H1 (cell line): ENCODE measurements at regions not wholly inside any gene's neighbourhood (a gene's known extent, or its start where the extent isn't known, plus 50 kb on each side); places are given as distances from the start of the nearest gene placed in this dataset.

Source experiments
- CTCF ChIA-PET: fragments of 300-600 bp; sonication (Branson Sonifier 250); formaldehyde crosslinking; loops from one replicate; lab custom pipeline; 2021; ENCODE audit not compliant: partially characterized antibody; lab: Charles Lee
- POLR2A ChIA-PET: fragments of 300-600 bp; sonication (Branson Sonifier 250); formaldehyde crosslinking; loops from one replicate; lab custom pipeline; 2021; ENCODE audit warnings: inconsistent platforms; ENCODE audit not compliant: partially characterized antibody; lab: Charles Lee
- DNase-seq, 2 experiments: peaks; one replicate each; pipeline versions ENCODE4 v3.0.0 to v3.0.0-alpha.2; 2010 to 2022; ENCODE audit warnings: low spot score in 2 of 2, low read depth in 1 of 2, mixed read lengths in 1 of 2
- FAIRE-seq: peaks from 2 replicates; lab custom pipeline; 2011; peaks lifted over from hg19 to GRCh38; lab: Jason Lieb, UNC
- H2AFZ ChIP-seq: 2 replicates; pipeline ENCODE4 v1.8.1; 2012; ENCODE audit warnings: low read length, inconsistent platforms
- H2AK5ac ChIP-seq: 2 replicates; pipeline ENCODE4 v1.6.1; 2013; ENCODE audit warnings: low read depth, low read length
- H2BK120ac ChIP-seq: replicated peaks from 2 replicates; pipeline ENCODE3; 2013; ENCODE audit warnings: low read depth, low read length, inconsistent platforms
- H2BK12ac ChIP-seq: 2 replicates; pipeline ENCODE4 v1.6.1; 2013; ENCODE audit warnings: low read depth, low read length
- H2BK15ac ChIP-seq: 2 replicates; pipeline ENCODE4 v1.6.1; 2013; ENCODE audit warnings: low read length
- H2BK20ac ChIP-seq: 2 replicates; pipeline ENCODE4 v1.6.1; 2013; ENCODE audit warnings: low read length
- H2BK5ac ChIP-seq: 2 replicates; pipeline ENCODE4 v1.6.1; 2013; ENCODE audit warnings: low read depth, low read length
- H3K14ac ChIP-seq: 2 replicates; pipeline ENCODE4 v1.6.1; 2013; ENCODE audit warnings: inconsistent platforms; ENCODE audit not compliant: insufficient read length
- H3K18ac ChIP-seq: 2 replicates; pipeline ENCODE4 v1.6.1; 2013; ENCODE audit warnings: low read length; ENCODE audit errors: extremely low read depth
- H3K23ac ChIP-seq: 2 replicates; pipeline ENCODE4 v1.6.1; 2013; ENCODE audit warnings: inconsistent platforms; ENCODE audit not compliant: insufficient read length
- H3K23me2 ChIP-seq: 2 replicates; pipeline ENCODE4 v1.6.1; 2013; ENCODE audit warnings: low read depth, low read length
- H3K27ac ChIP-seq: 2 replicates; pipeline ENCODE4 v1.6.1; 2011; ENCODE audit warnings: low read depth, low read length, inconsistent platforms
- H3K27me3 ChIP-seq, 4 experiments: replicated peaks in 1 of 4; 1 replicate in 1 of 4; 2 replicates in 3 of 4; pipeline versions ENCODE4 v1.6.1 to v1.8.1; 2011 to 2013; ENCODE audit warnings: low read length in 3 of 4, mild to moderate bottlenecking in 3 of 4, inconsistent platforms in 2 of 4, mixed read lengths in 2 of 4, moderate library complexity in 1 of 4; ENCODE audit not compliant: control insufficient read depth in 3 of 4, insufficient read depth in 3 of 4; ENCODE audit errors: extremely low read depth in 1 of 4
- H3K36me3 ChIP-seq, 4 experiments: 2 replicates each; pipeline versions ENCODE4 v1.6.1 to v1.8.1; 2011 to 2013; ENCODE audit warnings: mild to moderate bottlenecking in 4 of 4, low read length in 3 of 4, moderate library complexity in 2 of 4, control low read depth in 1 of 4, inconsistent platforms in 1 of 4; ENCODE audit not compliant: insufficient read depth in 4 of 4, control insufficient read depth in 2 of 4
- H3K4ac ChIP-seq: replicated peaks from 2 replicates; pipeline ENCODE3; 2013; ENCODE audit warnings: low read length, low read depth, mixed read lengths, inconsistent platforms; ENCODE audit not compliant: insufficient read length
- H3K4me1 ChIP-seq, 4 experiments: replicated peaks in 1 of 4; 1 replicate in 1 of 4; 2 replicates in 3 of 4; pipeline versions ENCODE4 v1.6.1 to v1.8.1; 2011 to 2013; ENCODE audit warnings: low read length in 3 of 4, inconsistent platforms in 2 of 4, mixed read lengths in 1 of 4; ENCODE audit not compliant: insufficient read depth in 4 of 4, control insufficient read depth in 3 of 4
- H3K4me2 ChIP-seq, 2 experiments: 2 replicates each; pipeline versions ENCODE4 v1.6.1 to v1.8.1; 2011 to 2013; ENCODE audit warnings: low read depth in 2 of 2, low read length in 2 of 2, control low read depth in 1 of 2, inconsistent platforms in 1 of 2, mild to moderate bottlenecking in 1 of 2; ENCODE audit not compliant: insufficient read depth in 1 of 2
- H3K4me3 ChIP-seq, 4 experiments: fragments of 200-600, 300-600 bp in 1 of 4; sonication (generic), shearing (Covaris generic), sonication (Bioruptor Twin) in 1 of 4; 2 replicates each; pipeline versions ENCODE4 v1.5.1 to v1.8.1; 2011 to 2016; ENCODE audit warnings: low read length in 4 of 4, low read depth in 3 of 4, control low read depth in 2 of 4, inconsistent platforms in 2 of 4, mild to moderate bottlenecking in 2 of 4, mixed read lengths in 1 of 4, moderate library complexity in 1 of 4; ENCODE audit not compliant: insufficient read depth in 2 of 4; ENCODE audit errors: extremely low read depth in 1 of 4
- H3K56ac ChIP-seq: replicated peaks from 2 replicates; pipeline ENCODE3; 2013; ENCODE audit warnings: low read depth, mild to moderate bottlenecking, mixed read lengths, low read length, inconsistent platforms; ENCODE audit not compliant: insufficient read length
- H3K79me1 ChIP-seq: 2 replicates; pipeline ENCODE4 v1.6.1; 2013; ENCODE audit warnings: low read depth, low read length, control low read depth
- H3K79me2 ChIP-seq, 2 experiments: 2 replicates each; pipeline versions ENCODE4 v1.6.1 to v1.8.1; 2012 to 2013; ENCODE audit warnings: low read length in 2 of 2, mild to moderate bottlenecking in 2 of 2, inconsistent platforms in 1 of 2; ENCODE audit not compliant: insufficient read depth in 2 of 2, control insufficient read depth in 1 of 2
- H3K9ac ChIP-seq, 4 experiments: replicated peaks in 1 of 4; 1 replicate in 1 of 4; 2 replicates in 3 of 4; pipeline versions ENCODE4 v1.6.1 to v1.8.1; 2011 to 2013; ENCODE audit warnings: low read depth in 3 of 4, low read length in 3 of 4, control low read depth in 2 of 4, mild to moderate bottlenecking in 2 of 4, moderate library complexity in 2 of 4, inconsistent platforms in 1 of 4; ENCODE audit errors: extremely low read depth in 1 of 4
- H3K9me3 ChIP-seq, 2 experiments: 2 replicates each; pipeline versions ENCODE4 v1.6.1 to v1.8.1; 2012 to 2013; ENCODE audit warnings: mild to moderate bottlenecking in 2 of 2, moderate library complexity in 2 of 2, control low read depth in 1 of 2, inconsistent platforms in 1 of 2, low read depth in 1 of 2, low read length in 1 of 2, mixed read lengths in 1 of 2; ENCODE audit not compliant: insufficient read depth in 2 of 2
- H4K20me1 ChIP-seq, 2 experiments: replicated peaks in 1 of 2; 2 replicates each; pipeline versions ENCODE3 to v1.8.1; 2011 to 2013; ENCODE audit warnings: inconsistent platforms in 2 of 2, low read length in 2 of 2, mild to moderate bottlenecking in 1 of 2; ENCODE audit not compliant: insufficient read depth in 2 of 2, control insufficient read depth in 1 of 2
- H4K5ac ChIP-seq: 2 replicates; pipeline ENCODE4 v1.6.1; 2013; ENCODE audit warnings: low read length, low read depth, mixed read lengths, inconsistent platforms; ENCODE audit not compliant: insufficient read length
- H4K8ac ChIP-seq: 2 replicates; pipeline ENCODE4 v1.8.0; 2013; ENCODE audit warnings: mild to moderate bottlenecking, moderate library complexity, low read length, inconsistent platforms; ENCODE audit not compliant: insufficient read depth; ENCODE audit errors: extremely low read depth
- H4K91ac ChIP-seq: replicated peaks from 2 replicates; pipeline ENCODE3; 2013; ENCODE audit warnings: low read length, mixed read lengths, inconsistent platforms; ENCODE audit not compliant: insufficient read length
- ASH2L ChIP-seq: fragments of 200-600, 300-600 bp; sonication (generic); IDR thresholded peaks from one replicate; pipeline ENCODE4 v1.7.1; 2017; ENCODE audit warnings: low read length
- BACH1 ChIP-seq: IDR thresholded peaks from 2 replicates; pipeline ENCODE4 v1.6.1; 2012; ENCODE audit warnings: low read length, improper control_type of control experiment
- CBX5 ChIP-seq: fragments of 300-800, 300-1000 bp; sonication (generic); IDR thresholded peaks from 2 replicates; pipeline ENCODE4 v1.7.1; 2016; ENCODE audit warnings: antibody characterized with exemption, low read length, low read depth
- CEBPB ChIP-seq: IDR thresholded peaks from 2 replicates; pipeline ENCODE4 v1.6.1; 2012; ENCODE audit warnings: low read depth, low read length
- CHD2 ChIP-seq: IDR thresholded peaks from 2 replicates; pipeline ENCODE4 v1.6.1; 2012; ENCODE audit warnings: low read length, improper control_type of control experiment
- EZH2 ChIP-seq: fragments of 200-600 bp; sonication (generic); IDR thresholded peaks from 2 replicates; pipeline ENCODE4 v1.7.1; 2012; ENCODE audit warnings: low read depth, mild to moderate bottlenecking, moderate library complexity, low read length, inconsistent platforms; ENCODE audit not compliant: severe bottlenecking
- FOSL1 ChIP-seq: IDR thresholded peaks from 2 replicates; pipeline ENCODE4 v1.6.1; 2011; ENCODE audit warnings: mild to moderate bottlenecking, low read depth, low read length, moderate library complexity; ENCODE audit not compliant: insufficient read depth
- RNF2 ChIP-seq: fragments of 200-900, 300-1000 bp; sonication (generic); IDR thresholded peaks from 2 replicates; pipeline ENCODE4 v1.7.1; 2016; ENCODE audit warnings: borderline replicate concordance, low read depth, mild to moderate bottlenecking, antibody characterized with exemption, low read length; ENCODE audit not compliant: poor library complexity, severe bottlenecking; ENCODE audit errors: missing control alignments
- TCF12 ChIP-seq: IDR thresholded peaks from 2 replicates; pipeline ENCODE4 v1.6.1; 2011; ENCODE audit warnings: low read depth, mild to moderate bottlenecking, low read length
- YY1 ChIP-seq: IDR thresholded peaks from 2 replicates; pipeline ENCODE4 v1.6.1; 2011; ENCODE audit warnings: low read depth, mild to moderate bottlenecking, low read length
- ZNF274 ChIP-seq: IDR thresholded peaks from 2 replicates; pipeline ENCODE4 v1.7.0; 2012; ENCODE audit warnings: low read length, borderline replicate concordance; ENCODE audit errors: extremely low read depth
- WGBS, 2 experiments: shearing (Covaris generic) in 1 of 2; methylation state at CpG; one replicate each; pipeline versions ENCODE4 v1.1.6 to v1.1.7; 2013 to 2015; ENCODE audit warnings: low lambda C conversion rate in 2 of 2, mixed read lengths in 2 of 2, inconsistent platforms in 1 of 2, low coverage in 1 of 2, missing lambda C conversion rate in 1 of 2; ENCODE audit not compliant: insufficient replicate concordance in 2 of 2, insufficient coverage in 1 of 2, insufficient read length in 1 of 2; ENCODE audit errors: extremely low coverage in 1 of 2, missing lambda C conversion rate in 1 of 2; 5-methylcytosine and 5-hydroxymethylcytosine counted together

DNA sequence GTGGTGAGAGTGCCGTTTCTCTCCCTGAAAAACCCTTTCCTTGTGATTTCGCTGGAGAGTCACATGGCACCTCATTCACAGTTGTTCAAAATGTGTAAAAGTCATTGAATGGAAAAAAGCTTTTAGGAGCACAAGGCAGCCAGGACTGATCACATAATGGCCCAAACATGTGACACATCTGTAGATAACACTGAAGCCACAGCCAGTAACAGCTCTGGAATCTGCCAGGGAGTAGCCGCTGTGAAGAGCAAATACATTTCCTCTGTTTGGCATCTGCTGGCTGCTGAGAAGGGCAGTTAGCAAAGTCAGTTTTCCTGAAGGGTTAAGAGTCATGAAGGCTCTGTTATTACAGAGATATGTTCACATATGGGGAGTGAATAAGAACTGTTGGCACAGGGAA is 271.8 kb downstream of the NNT start:
- H4K91ac ChIP-seq: no peak overlapping the region
- no peak overlapping the region for H3K4ac ChIP-seq
- H2AK5ac ChIP-seq: no peak overlapping the region
- no peak overlapping the region for H3K23ac ChIP-seq
- H3K4me2 ChIP-seq: no peak overlapping the region
- DNase-seq (no peak), FAIRE-seq (no peak)
- no peak overlapping the region for H2BK15ac ChIP-seq
- no peak overlapping the region for H3K14ac ChIP-seq
- H2BK5ac ChIP-seq: no peak overlapping the region
- no peaks in the 10 kb centered on the region for H3K79me2 ChIP-seq
- H3K9me3 ChIP-seq: no peaks in the 10 kb centered on the region
- no peaks in the 10 kb centered on the region for H4K20me1 ChIP-seq
- no peak overlapping the region for H3K4me3 ChIP-seq
- H4K8ac ChIP-seq: no peak overlapping the region
- no peaks in the 10 kb centered on the region for H3K4me1 ChIP-seq
- H2BK20ac ChIP-seq: no peak overlapping the region
- H3K9ac ChIP-seq: no peak overlapping the region
- H3K27me3 ChIP-seq: no peaks in the 10 kb centered on the region
- POLR2A ChIA-PET: no interaction called here
- H2AFZ ChIP-seq: no peak overlapping the region; the same call in 1 of the 2 replicates
- no peak overlapping the region for H4K5ac ChIP-seq
- 90% methylated on average over 3 of the region's 3 CpGs; no CpG with 5 or more reads in 1 of the 2 experiments for WGBS, 2 experiments
- H3K23me2 ChIP-seq: no peaks in the 10 kb centered on the region
- no peak for TF ChIP-seq TCF12
- TF ChIP-seq ZNF274: no peak
- no peak for TF ChIP-seq FOSL1
- TF ChIP-seq CBX5: no peak
- TF ChIP-seq EZH2: no peak
- TF ChIP-seq BACH1: no peak
- no peak for TF ChIP-seq RNF2
- no peak for TF ChIP-seq CHD2
- TF ChIP-seq ASH2L: no peak
- no peak for TF ChIP-seq YY1
- no peak for TF ChIP-seq CEBPB
- CTCF ChIA-PET: interaction anchor here (0.9 kb wide), 1 partner anchor 244 kb away, joined by 3 read pairs; no protein-coding TSS in a partner anchor
- no peaks in the 10 kb centered on the region for H3K36me3 ChIP-seq
- no peak overlapping the region for H2BK120ac ChIP-seq
- H3K18ac ChIP-seq: no peak overlapping the region
- H3K56ac ChIP-seq: no peak overlapping the region
- H2BK12ac ChIP-seq: no peak overlapping the region
- H3K27ac ChIP-seq: no peak overlapping the region
- no peaks in the 10 kb centered on the region for H3K79me1 ChIP-seq
